ENCODE measurements at regions not wholly inside any gene's neighbourhood (a gene's known extent, or its start where the extent isn't known, plus 50 kb on each side); places are given as distances from the start of the nearest gene placed in this dataset.
"Not testable (repeated sequence)": the region's sequence is repeated elsewhere in the genome, so short reads cannot be mapped to it uniquely, and the experiment has no call there.

- Histone ChIP-seq H3K4me3 (ENCODE audit: low read depth, low read length) (no peak overlapping the region), H3K27me3 (ENCODE audit: control insufficient read depth, insufficient read depth, low read length) (no peaks in the 10 kb centered on the region), H3K36me3 (ENCODE audit: control insufficient read depth, insufficient read depth, low read length) (no peaks in the 10 kb centered on the region)
- DNase-seq (ENCODE audit: low read depth), result no peak
- no peak for TF ChIP-seq CTCF (IDR thresholded peaks at IDR 0.05; ENCODE audit: insufficient read depth, low read depth, low read length)
- CTCF ChIA-PET, result interaction anchor here (1.9 to 2.9 kb wide), 2 partner anchors 11 to 72 kb away, joined by 5 to 7 read pairs; no protein-coding TSS in a partner anchor
- POLR2A ChIA-PET, result no interaction called here
Observed at GRCh38 chr17:13102477-13102876, 84.7 kb upstream of the ELAC2 start.

- Histone ChIP-seq H3K36me3 (ENCODE audit: control insufficient read depth, insufficient read depth, low read length) (no peaks in the 10 kb centered on the region), H3K27me3 (ENCODE audit: control insufficient read depth, insufficient read depth, low read length) (no peaks in the 10 kb centered on the region), H3K4me3 (ENCODE audit: low read depth, low read length) (no peak overlapping the region)
- POLR2A ChIA-PET, result no interaction called here
- no peak for DNase-seq (ENCODE audit: low read depth)
- CTCF ChIA-PET, result interaction anchor here (1.1 kb wide), 1 partner anchor 13 kb away, joined by 4 read pairs; no protein-coding TSS in a partner anchor
- TF ChIP-seq CTCF (IDR thresholded peaks at IDR 0.05; ENCODE audit: insufficient read depth, low read depth, low read length), result no peak
Observed at GRCh38 chr17:13099926-13100325, 82.1 kb upstream of the ELAC2 start.

- DNase-seq (ENCODE audit: low read depth), result no peak
- H3K36me3 ChIP-seq (ENCODE audit: control insufficient read depth, insufficient read depth, low read length), result no peaks in the 10 kb centered on the region
- CTCF ChIA-PET, result interaction anchor here (1.1 kb wide), 1 partner anchor 14 kb away, joined by 4 read pairs; no protein-coding TSS in a partner anchor
- POLR2A ChIA-PET, result no interaction called here
- H3K4me3 ChIP-seq (ENCODE audit: low read depth, low read length), result no peak overlapping the region
- no peaks in the 10 kb centered on the region for H3K27me3 ChIP-seq (ENCODE audit: control insufficient read depth, insufficient read depth, low read length)
- TF ChIP-seq CTCF (IDR thresholded peaks at IDR 0.05; ENCODE audit: insufficient read depth, low read depth, low read length), result no peak
Observed at GRCh38 chr17:13099089-13099735, 81.4 kb upstream of the ELAC2 start.

- ChIA-PET POLR2A (interaction anchor here (0.6 kb wide), 1 partner anchor 20 kb away, joined by 3 read pairs; no protein-coding TSS in a partner anchor), CTCF (interaction anchor here (1.6 kb wide), 1 partner anchor 17 kb away, joined by 8 read pairs; no protein-coding TSS in a partner anchor)
- TF ChIP-seq CTCF (IDR thresholded peaks at IDR 0.05; ENCODE audit: insufficient read depth, low read depth, low read length), result no peak
- no peak overlapping the region for H3K4me3 ChIP-seq (ENCODE audit: low read depth, low read length)
- no peak for DNase-seq (ENCODE audit: low read depth)
- no peaks in the 10 kb centered on the region for H3K27me3 ChIP-seq (ENCODE audit: control insufficient read depth, insufficient read depth, low read length)
- H3K36me3 ChIP-seq (ENCODE audit: control insufficient read depth, insufficient read depth, low read length), result no peaks in the 10 kb centered on the region
Observed at GRCh38 chr17:13096291-13096690, 78.5 kb upstream of the ELAC2 start.

- DNase-seq (ENCODE audit: low read depth); H3K4me3 ChIP-seq (ENCODE audit: low read depth, low read length); POLR2A ChIA-PET; H3K27me3 ChIP-seq (ENCODE audit: control insufficient read depth, insufficient read depth, low read length); CTCF ChIA-PET; H3K36me3 ChIP-seq (ENCODE audit: control insufficient read depth, insufficient read depth, low read length): not testable (repeated sequence)
Observed at GRCh38 chr17:13092010-13092409, 74.2 kb upstream of the ELAC2 start.

GRCh38 chr17:13088666-13089065, 70.8 kb upstream of the ELAC2 start:
- no peak for TF ChIP-seq CTCF (IDR thresholded peaks at IDR 0.05; ENCODE audit: insufficient read depth, low read depth, low read length)
- H3K36me3 ChIP-seq (ENCODE audit: control insufficient read depth, insufficient read depth, low read length), result no peaks in the 10 kb centered on the region

More at GRCh38 chr17:13088666-13089065, 70.8 kb upstream of the ELAC2 start:
- no peak for DNase-seq (ENCODE audit: low read depth)
- ChIA-PET CTCF (no interaction called here), POLR2A (no interaction called here)
- H3K4me3 ChIP-seq (ENCODE audit: low read depth, low read length), result no peak overlapping the region
- no peaks in the 10 kb centered on the region for H3K27me3 ChIP-seq (ENCODE audit: control insufficient read depth, insufficient read depth, low read length)
